SJSA1 (cell line): ENCODE measurements at regions not wholly inside any gene's neighbourhood (a gene's known extent, or its start where the extent isn't known, plus 50 kb on each side); places are given as distances from the start of the nearest gene placed in this dataset.
"Not testable (repeated sequence)": the region's sequence is repeated elsewhere in the genome, so short reads cannot be mapped to it uniquely, and the experiment has no call there.

Source experiments
- DNase-seq, 2 experiments: peaks; one replicate each; pipeline ENCODE4 v3.0.0-alpha.2; 2015 to 2020; ENCODE audit warnings: low spot score in 2 of 2, low read depth in 1 of 2
- H3K27ac ChIP-seq: fragments of 250-450 bp; sonication (Bioruptor Pico); 2 replicates; pipeline ENCODE4 v1.5.1; 2020; ENCODE audit warnings: mild to moderate bottlenecking, moderate library complexity
- H3K27me3 ChIP-seq: fragments of 250-450 bp; sonication (Bioruptor Pico); replicated peaks from 2 replicates; pipeline ENCODE4 v1.5.1; 2020; ENCODE audit warnings: mild to moderate bottlenecking, moderate library complexity
- H3K36me3 ChIP-seq: fragments of 250-450 bp; sonication (Bioruptor Pico); 2 replicates; pipeline ENCODE4 v1.5.1; 2020; ENCODE audit warnings: mild to moderate bottlenecking
- H3K4me1 ChIP-seq: fragments of 250-450 bp; sonication (Bioruptor Pico); replicated peaks from 2 replicates; pipeline ENCODE4 v1.6.1; 2021; ENCODE audit warnings: mild to moderate bottlenecking
- H3K4me3 ChIP-seq: fragments of 250-450 bp; sonication (Bioruptor Pico); 2 replicates; pipeline ENCODE4 v1.5.1; 2020; ENCODE audit warnings: mild to moderate bottlenecking
- H3K9me3 ChIP-seq: fragments of 250-450 bp; sonication (Bioruptor Pico); replicated peaks from 2 replicates; pipeline ENCODE4 v1.5.1; 2020; ENCODE audit warnings: mild to moderate bottlenecking

DNA sequence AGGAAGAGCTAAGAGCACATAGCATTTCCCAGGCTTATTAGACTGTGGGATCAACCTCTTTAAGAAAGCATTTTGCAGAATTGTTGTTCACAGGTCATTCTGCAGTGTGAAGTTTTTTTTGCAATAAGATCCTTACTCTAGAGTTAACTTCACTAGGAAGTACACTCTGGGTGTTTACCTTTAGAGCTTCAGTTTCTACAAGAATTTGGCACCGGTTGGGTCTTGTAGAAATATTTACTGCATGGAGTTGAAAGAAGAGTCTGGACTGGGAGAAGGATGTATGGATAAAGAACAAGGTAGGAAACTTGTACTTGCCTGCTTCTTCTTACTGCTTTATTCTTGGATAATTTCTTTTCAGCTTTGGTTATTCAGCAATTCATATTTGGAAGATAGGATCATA lies 944.9 kb upstream of the GYPC start:
- no peaks in the 10 kb centered on the region for H3K27me3 ChIP-seq
- H3K27ac ChIP-seq, result no peak overlapping the region
- H3K9me3 ChIP-seq, result peaks cover 4% of the 10 kb centered on the region; the same call in 1 of the 2 replicates
- no peak for DNase-seq
- no peaks in the 10 kb centered on the region for H3K4me1 ChIP-seq
- no peaks in the 10 kb centered on the region for H3K36me3 ChIP-seq
- no peak overlapping the region for H3K4me3 ChIP-seq

DNA sequence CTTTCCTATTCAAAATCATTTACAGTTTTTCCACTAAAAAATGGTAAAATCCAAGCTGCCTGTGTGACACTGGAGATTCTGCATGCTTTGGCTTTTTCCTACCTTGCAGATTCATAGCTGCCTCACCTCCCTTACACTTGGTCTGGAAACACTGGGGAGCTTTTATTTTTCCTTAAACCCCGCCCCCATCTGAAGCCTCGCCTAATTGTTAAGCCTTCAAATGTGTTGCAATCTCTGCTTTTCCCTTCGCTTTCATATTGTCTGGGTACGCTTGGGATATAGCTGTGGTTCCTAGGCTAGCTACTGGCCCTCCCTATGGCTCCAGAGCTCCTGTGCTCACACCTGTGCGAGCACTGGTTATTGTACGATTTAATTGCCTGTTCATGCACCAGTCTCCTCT lies 942.4 kb upstream of the GYPC start:
- no peak for DNase-seq
- no peaks in the 10 kb centered on the region for H3K4me1 ChIP-seq
- H3K4me3 ChIP-seq, result no peak overlapping the region
- H3K27me3 ChIP-seq, result no peaks in the 10 kb centered on the region
- no peaks in the 10 kb centered on the region for H3K36me3 ChIP-seq
- no peak overlapping the region for H3K27ac ChIP-seq
- H3K9me3 ChIP-seq, result peaks cover 3% of the 10 kb centered on the region; the same call in 1 of the 2 replicates

DNA sequence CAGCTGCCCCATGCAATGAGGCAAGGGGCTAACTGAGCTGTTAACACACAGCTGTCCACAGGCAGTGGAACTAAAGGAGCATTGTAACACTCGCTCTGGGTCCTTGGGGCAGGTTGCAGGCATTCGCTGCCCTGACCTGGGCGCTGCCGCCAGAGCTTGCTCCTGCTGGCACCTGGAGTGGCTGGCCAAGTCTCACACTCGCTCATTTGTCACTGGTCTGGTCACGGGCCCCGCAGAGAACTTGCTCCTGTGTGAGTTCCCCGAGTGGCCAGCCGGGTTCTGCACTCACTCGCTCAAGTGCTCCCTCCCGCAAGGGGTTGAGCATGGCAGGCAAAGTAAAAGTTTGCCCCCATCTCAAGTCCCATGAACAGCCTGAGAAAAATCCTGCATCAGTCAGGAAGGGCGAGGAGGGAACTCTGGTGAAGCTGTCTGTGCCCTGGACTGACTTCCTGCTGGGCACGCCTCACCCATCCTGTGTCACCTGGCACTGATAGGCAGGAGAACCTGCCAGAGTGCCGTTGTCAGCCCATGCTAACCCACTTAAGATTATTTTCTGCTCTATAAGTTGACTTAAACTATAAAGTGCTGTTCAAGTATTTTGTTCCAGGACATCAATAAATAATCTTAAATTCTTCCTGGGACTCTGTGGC lies 934.8 kb upstream of the GYPC start:
- H3K36me3 ChIP-seq, result no peaks in the 10 kb centered on the region
- no peak overlapping the region for H3K27ac ChIP-seq
- H3K27me3 ChIP-seq, result no peaks in the 10 kb centered on the region
- H3K4me1 ChIP-seq, result no peaks in the 10 kb centered on the region
- DNase-seq, result no peak
- H3K9me3 ChIP-seq, result peaks cover 4% of the 10 kb centered on the region; the same call in 1 of the 2 replicates
- no peak overlapping the region for H3K4me3 ChIP-seq

GRCh38 chr2:125730921-125731320 lies 925.0 kb upstream of the GYPC start:
- Histone ChIP-seq H3K27me3 (no peaks in the 10 kb centered on the region), H3K9me3 (peaks cover 15% of the 10 kb centered on the region), H3K4me3 (no peak overlapping the region), H3K36me3 (no peaks in the 10 kb centered on the region), H3K4me1 (no peaks in the 10 kb centered on the region), H3K27ac (no peak overlapping the region)
- no peak for DNase-seq

GRCh38 chr2:125736306-125736705 lies 919.7 kb upstream of the GYPC start:
- no peak for DNase-seq
- Histone ChIP-seq H3K9me3 (0 out of 2 replicates have a peak, but pooled peaks cover 3% of the 10 kb centered on the region), H3K36me3 (no peaks in the 10 kb centered on the region), H3K27me3 (no peaks in the 10 kb centered on the region), H3K4me3 (no peak overlapping the region), H3K4me1 (no peaks in the 10 kb centered on the region), H3K27ac (no peak overlapping the region)

DNA sequence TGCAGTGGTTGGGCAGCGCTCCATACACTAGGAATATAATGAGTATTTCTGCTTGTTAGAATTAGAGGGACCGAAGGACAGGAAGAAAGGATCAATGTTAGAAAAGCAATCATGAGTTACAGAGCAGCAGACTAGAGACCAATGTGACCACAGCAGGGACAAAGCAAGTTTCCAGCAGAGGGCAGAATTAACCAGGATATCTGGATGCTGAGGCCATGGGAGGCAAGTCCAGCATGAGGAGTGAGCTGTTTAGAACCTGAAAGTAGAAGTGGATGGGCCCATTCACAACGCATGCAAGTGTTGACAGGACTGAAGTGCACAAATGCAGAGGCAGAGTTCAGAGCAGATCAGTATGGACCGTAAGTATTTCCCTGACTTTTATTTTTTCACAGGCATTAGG lies 910.4 kb upstream of the GYPC start:
- DNase-seq, result no peak
- Histone ChIP-seq H3K27me3 (no peaks in the 10 kb centered on the region), H3K9me3 (peaks cover 3% of the 10 kb centered on the region; the same call in 1 of the 2 replicates), H3K4me1 (no peaks in the 10 kb centered on the region), H3K27ac (no peak overlapping the region), H3K36me3 (no peaks in the 10 kb centered on the region), H3K4me3 (no peak overlapping the region)

DNA sequence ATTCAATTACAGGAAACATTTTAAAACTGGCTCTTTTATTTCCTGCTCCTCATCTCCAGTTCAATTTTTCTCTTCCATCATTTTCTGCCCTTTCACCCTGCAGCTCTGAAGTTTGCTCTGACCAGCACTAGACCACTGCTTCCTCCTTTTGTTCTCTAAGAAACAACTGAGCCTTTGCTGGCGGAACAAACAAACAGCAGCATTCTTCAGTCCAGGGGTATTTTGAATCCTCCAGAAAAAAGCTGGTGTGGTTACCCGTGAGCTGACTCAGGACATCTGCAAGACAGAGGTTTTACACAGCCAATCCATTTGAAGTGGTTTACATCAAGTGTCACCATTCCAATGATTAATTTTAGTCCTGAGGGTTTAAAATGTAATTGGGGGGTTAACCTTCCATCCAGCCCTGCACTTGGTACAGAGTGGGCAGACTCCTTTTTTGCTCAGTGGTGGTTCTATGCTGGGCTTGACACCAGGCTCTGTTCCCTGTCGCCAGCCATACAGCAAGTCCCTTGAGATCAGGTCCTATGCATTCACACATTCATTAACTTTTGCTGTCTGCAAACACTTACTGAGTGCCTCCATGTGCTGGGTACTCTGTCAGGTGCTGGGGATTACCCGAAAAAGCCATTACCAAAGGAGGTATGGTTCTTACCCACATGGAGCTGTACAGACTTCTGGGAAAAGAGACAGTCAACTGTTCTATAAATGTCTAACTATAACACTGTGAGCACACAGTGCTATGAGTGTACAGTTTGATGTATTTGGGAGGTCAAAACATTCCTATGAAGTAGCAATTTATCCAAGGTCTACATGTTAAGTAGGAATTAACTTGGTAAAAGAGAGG lies 909.4 kb upstream of the GYPC start:
- no peaks in the 10 kb centered on the region for H3K27me3 ChIP-seq
- no peak for DNase-seq
- H3K4me3 ChIP-seq, result no peak overlapping the region
- H3K9me3 ChIP-seq, result peaks cover 3% of the 10 kb centered on the region; the same call in 1 of the 2 replicates
- no peaks in the 10 kb centered on the region for H3K36me3 ChIP-seq
- no peak overlapping the region for H3K27ac ChIP-seq
- H3K4me1 ChIP-seq, result no peaks in the 10 kb centered on the region

- Histone ChIP-seq H3K27ac (no peak overlapping the region), H3K36me3 (no peaks in the 10 kb centered on the region), H3K4me3 (no peak overlapping the region), H3K27me3 (no peaks in the 10 kb centered on the region), H3K4me1 (no peaks in the 10 kb centered on the region), H3K9me3 (peaks cover 3% of the 10 kb centered on the region; the same call in 1 of the 2 replicates)
- no peak for DNase-seq
These were observed 908.9 kb upstream of the GYPC start for GRCh38 chr2:125747165-125747425.

GRCh38 chr2:125756431-125756830 lies 899.5 kb upstream of the GYPC start:
- Histone ChIP-seq H3K4me1 (no peaks in the 10 kb centered on the region), H3K4me3 (no peak overlapping the region), H3K9me3 (0 out of 2 replicates have a peak, but pooled peaks cover under 1% of the 10 kb centered on the region), H3K27ac (no peak overlapping the region), H3K36me3 (no peaks in the 10 kb centered on the region), H3K27me3 (no peaks in the 10 kb centered on the region)
- DNase-seq, result no peak

DNA sequence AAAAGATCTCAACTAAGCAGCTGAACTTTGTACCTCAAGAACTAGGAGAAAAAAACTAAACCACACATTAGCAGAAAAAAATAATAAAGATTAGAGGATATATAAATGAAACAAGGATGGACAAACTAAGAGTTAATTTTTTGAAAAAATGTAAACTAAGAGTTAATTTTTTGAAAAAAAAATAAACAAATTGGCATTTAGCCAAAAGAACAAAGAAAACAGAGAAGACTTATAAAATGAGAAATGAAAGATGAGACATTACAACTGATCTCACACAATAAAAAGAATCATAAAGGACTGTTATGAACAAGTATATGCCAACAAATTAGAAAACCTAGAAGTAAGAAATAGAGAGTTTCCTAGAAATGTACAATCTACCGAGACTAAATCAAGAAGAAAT lies 859.2 kb upstream of the GYPC start:
- H3K27ac ChIP-seq, result no peak overlapping the region

DNA sequence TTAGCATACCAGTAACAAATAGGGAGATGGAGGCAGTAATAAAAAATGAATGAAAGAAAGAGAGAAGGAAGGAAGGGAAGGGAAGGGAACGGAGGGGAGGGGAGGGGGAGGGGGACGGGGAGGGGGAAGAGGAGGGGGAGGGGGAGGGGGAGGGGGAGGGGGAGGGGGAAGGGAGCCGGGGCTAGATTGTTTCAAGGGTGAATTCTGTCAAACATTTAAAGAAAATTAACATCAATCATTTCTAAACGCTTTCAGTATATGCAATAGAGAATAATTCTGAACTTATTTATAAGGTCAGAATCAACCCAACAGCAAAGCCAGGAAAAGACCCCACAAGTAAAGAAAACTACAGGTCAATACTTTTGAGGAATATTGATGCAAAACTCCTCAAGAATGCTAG lies 858.8 kb upstream of the GYPC start:
- no peak overlapping the region for H3K4me3 ChIP-seq
- DNase-seq, result no peak
- H3K27me3 ChIP-seq, result no peaks in the 10 kb centered on the region
- no peaks in the 10 kb centered on the region for H3K36me3 ChIP-seq
- no peak overlapping the region for H3K27ac ChIP-seq
- no peaks in the 10 kb centered on the region for H3K9me3 ChIP-seq
- H3K4me1 ChIP-seq, result no peaks in the 10 kb centered on the region

More for the DNA sequence above, 859.2 kb upstream of the GYPC start:
- DNase-seq, result no peak
- Histone ChIP-seq H3K4me1 (no peaks in the 10 kb centered on the region), H3K36me3 (no peaks in the 10 kb centered on the region), H3K9me3 (no peaks in the 10 kb centered on the region), H3K27me3 (no peaks in the 10 kb centered on the region), H3K4me3 (no peak overlapping the region)

GRCh38 chr2:125822746-125823145 lies 833.2 kb upstream of the GYPC start:
- DNase-seq, result no peak
- H3K4me3 ChIP-seq, result no peak overlapping the region
- H3K27me3 ChIP-seq, result no peaks in the 10 kb centered on the region
- H3K9me3 ChIP-seq, result peaks cover 3% of the 10 kb centered on the region
- H3K36me3 ChIP-seq, result no peaks in the 10 kb centered on the region
- no peaks in the 10 kb centered on the region for H3K4me1 ChIP-seq
- H3K27ac ChIP-seq, result no peak overlapping the region

DNA sequence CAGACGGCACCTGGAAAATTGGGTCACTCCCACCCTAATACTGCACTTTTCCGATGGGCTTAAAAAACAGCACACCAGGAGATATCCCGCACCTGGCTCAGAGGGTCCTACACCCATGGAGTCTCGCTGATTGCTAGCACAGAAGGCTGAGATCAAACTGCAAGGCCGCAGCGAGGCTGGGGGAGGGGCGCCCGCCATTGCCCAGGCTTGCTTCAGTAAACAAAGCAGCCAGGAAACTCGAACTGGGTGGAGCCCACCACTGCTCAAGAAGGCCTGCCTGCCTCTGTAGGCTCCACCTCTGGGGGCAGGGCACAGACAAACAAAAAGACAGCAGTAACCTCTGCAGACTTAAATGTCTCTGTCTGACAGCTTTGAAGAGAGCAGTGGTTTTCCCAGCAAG lies 830.2 kb upstream of the GYPC start:
- not testable (repeated sequence) for H3K27ac ChIP-seq, H3K4me1 ChIP-seq, H3K4me3 ChIP-seq, H3K36me3 ChIP-seq, H3K27me3 ChIP-seq, DNase-seq, H3K9me3 ChIP-seq

DNA sequence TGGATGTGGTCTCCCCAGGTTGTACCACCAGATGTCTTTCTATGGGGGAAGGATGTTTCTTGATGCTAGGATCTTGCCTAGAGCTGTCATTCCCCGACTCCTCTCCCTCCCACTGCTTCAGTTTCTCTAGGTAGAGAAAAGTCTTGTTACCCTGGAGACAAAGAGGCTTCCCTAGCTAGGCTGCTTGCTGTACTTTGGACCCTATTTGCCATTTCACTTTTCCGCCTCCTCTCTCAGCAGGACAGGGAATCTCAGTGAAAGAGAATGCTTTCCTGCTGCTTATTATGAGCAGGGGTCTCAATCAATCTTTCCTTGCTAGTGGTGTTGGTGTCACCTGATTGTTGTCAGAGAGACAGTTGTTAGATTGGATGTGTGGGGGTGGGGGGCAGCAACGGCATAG lies 818.8 kb upstream of the GYPC start:
- H3K4me1 ChIP-seq, result no peaks in the 10 kb centered on the region
- H3K4me3 ChIP-seq, result no peak overlapping the region
- H3K36me3 ChIP-seq, result no peaks in the 10 kb centered on the region
- no peaks in the 10 kb centered on the region for H3K27me3 ChIP-seq
- no peak overlapping the region for H3K27ac ChIP-seq
- peaks cover 4% of the 10 kb centered on the region; the same call in 1 of the 2 replicates for H3K9me3 ChIP-seq
- DNase-seq, result no peak
